Activated naive CD4-positive, alpha-beta T cell treated with anti-CD3 and anti-CD28 coated beads, Interleukin-2, amount 10 ng/mL, durations not matched to agents 7 days and 5 days (primary cell): ENCODE measurements at regions not wholly inside any gene's neighbourhood (a gene's known extent, or its start where the extent isn't known, plus 50 kb on each side); places are given as distances from the start of the nearest gene placed in this dataset.

Experiments
- CTCF ChIA-PET: fragments of 350-600 bp; sonication (Branson Sonifier 250); formaldehyde crosslinking; loops from one replicate; lab custom pipeline; 2021; ENCODE audit warnings: antibody characterized with exemption; lab: Charles Lee
- DNase-seq: peaks from one replicate; pipeline ENCODE4 v3.0.0-alpha.2; 2020
- H3K27ac Mint-ChIP-seq: one replicate; pipeline ENCODE4 v1.8.0; 2021; ENCODE audit warnings: mild to moderate bottlenecking, moderate library complexity, mixed read lengths
- H3K27me3 Mint-ChIP-seq: one replicate; pipeline ENCODE4 v1.8.0; 2021; ENCODE audit warnings: mild to moderate bottlenecking, mixed read lengths
- H3K36me3 Mint-ChIP-seq: one replicate; pipeline ENCODE4 v1.8.0; 2021; ENCODE audit warnings: mixed read lengths
- H3K4me1 Mint-ChIP-seq: one replicate; pipeline ENCODE4 v1.8.0; 2021; ENCODE audit warnings: mixed read lengths
- H3K4me3 Mint-ChIP-seq: one replicate; pipeline ENCODE4 v1.8.0; 2021; ENCODE audit warnings: mild to moderate bottlenecking, moderate library complexity, mixed read lengths
- H3K9me3 Mint-ChIP-seq: one replicate; pipeline ENCODE4 v1.8.0; 2021; ENCODE audit warnings: mixed read lengths

DNA sequence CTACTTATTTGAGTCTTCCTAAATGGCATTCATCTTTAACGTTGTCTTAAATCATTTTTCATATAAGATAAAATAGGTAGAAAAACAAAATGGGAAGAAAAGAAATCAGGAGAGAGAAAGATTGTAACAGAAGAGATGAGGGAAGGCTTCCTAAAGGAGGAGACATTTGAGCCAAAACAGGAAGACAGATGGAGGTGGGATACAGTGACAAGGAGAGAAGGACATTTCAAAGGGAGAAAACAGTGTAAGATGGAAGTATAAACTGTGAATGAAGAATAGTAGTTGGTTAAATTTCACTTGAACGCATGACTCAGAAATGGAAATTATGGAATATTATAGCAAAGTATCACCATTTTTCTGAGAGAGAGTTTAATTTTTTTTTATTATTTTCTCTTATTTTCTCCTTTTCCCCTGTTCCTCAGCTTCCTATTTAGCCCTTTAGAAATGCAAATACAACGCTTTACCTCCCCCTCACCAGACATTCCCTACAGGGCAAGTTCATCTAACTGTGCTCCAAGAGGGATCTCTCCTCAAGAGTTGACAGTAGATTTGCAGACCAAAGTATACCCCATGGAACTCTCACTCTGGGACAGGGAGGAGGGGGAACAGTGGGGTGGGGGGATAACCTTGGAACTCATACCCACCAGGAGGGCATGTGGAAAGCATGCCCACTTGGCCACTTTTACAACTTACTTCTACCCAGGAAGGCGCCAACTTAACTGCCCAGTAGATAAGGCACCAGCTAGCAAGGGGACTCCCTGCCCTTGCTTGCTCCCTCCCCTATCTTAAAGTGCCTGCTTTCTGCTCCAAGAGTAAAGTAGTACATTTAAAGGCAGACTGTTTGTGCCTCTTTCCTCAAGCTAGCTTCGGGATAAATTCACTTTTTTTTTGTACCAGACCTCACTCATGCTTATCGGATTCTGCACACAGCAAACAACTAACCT, 304.7 kb upstream of the POU5F2 start:
- Mint-ChIP-seq H3K36me3 (peaks cover 37% of the 10 kb centered on the region), H3K4me1 (no peaks in the 10 kb centered on the region), H3K27me3 (no peaks in the 10 kb centered on the region), H3K27ac (no peak overlapping the region), H3K4me3 (no peak overlapping the region), H3K9me3 (no peaks in the 10 kb centered on the region)
- DNase-seq = no peak
- CTCF ChIA-PET = no interaction called here

DNA sequence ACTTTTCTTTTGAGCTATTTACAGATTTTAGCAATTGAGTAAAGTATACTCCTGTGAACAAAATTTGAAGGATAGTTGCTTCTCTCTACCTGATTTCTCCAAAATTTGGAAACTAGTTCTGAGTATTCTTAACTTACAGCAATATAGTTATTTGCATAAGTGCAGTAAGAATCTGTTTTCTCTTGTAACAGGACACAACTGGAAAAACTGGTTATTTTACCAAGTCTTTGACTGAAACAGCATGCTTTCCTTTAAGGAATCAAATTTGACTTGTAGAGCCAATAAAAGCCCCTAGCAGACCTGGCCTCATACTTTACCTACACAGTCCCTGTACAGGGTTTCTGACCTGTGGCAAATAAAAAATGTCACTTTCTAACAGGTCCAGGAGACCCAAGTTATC, 301.9 kb upstream of the POU5F2 start:
- Mint-ChIP-seq H3K4me3 (no peak overlapping the region), H3K27ac (no peak overlapping the region)

DNA sequence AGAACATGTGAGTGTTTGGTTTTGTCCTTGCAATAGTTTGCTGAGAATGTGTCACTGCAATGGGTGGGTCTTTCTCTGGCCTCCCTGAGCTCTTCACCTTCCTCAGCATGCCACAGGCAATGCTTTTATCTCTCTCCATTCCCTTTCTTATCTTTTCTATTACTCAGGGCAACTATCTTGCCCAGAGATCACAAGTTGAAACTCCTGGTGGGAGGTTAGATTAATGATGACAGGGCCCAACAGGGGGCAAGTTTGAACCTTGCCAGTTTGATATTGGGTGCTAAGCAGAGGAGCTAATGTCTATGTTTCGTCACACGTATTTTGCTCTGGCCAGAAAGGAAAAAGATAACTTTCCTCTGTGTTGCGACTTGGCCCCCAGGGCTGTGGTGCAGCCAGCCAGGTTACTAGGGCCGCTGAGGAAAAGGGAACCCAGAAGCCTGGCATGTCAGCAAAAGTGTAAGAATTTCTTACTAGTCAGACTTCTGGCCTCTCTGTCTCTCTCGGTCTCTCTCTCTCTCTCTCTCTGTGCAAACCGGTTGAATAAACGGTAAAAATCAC, 299.3 kb upstream of the POU5F2 start:
- no peak for DNase-seq
- CTCF ChIA-PET = no interaction called here
- H3K27me3 Mint-ChIP-seq = no peaks in the 10 kb centered on the region
- H3K27ac Mint-ChIP-seq = no peak overlapping the region
- no peak overlapping the region for H3K4me3 Mint-ChIP-seq
- H3K9me3 Mint-ChIP-seq = no peaks in the 10 kb centered on the region
- peaks cover 26% of the 10 kb centered on the region for H3K36me3 Mint-ChIP-seq
- no peaks in the 10 kb centered on the region for H3K4me1 Mint-ChIP-seq

More for the DNA sequence above, 301.9 kb upstream of the POU5F2 start:
- CTCF ChIA-PET = no interaction called here
- Mint-ChIP-seq H3K4me1 (no peaks in the 10 kb centered on the region), H3K27me3 (no peaks in the 10 kb centered on the region), H3K9me3 (no peaks in the 10 kb centered on the region), H3K36me3 (peaks cover 32% of the 10 kb centered on the region)
- no peak for DNase-seq

DNA sequence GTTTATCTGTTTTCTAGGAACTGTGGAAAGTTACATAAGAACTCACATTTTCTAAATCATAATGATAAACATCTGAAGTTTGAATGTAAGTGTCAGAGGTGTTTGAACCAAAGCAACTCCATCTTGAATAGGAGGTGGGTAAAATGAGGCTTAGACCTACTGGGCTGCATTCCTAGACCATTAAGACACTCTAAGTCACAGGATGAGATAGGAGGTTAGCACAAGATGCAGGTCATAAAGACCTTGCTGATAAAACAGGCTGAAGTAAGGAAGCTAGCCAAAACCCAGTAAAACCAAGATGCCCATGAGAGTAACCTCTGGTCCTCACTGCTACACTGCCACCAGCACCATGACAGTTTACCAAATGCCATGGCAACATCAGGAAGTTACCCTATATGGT, 297.7 kb upstream of the POU5F2 start:
- CTCF ChIA-PET = no interaction called here
- H3K27me3 Mint-ChIP-seq = no peaks in the 10 kb centered on the region
- H3K4me1 Mint-ChIP-seq = no peaks in the 10 kb centered on the region
- no peak overlapping the region for H3K4me3 Mint-ChIP-seq
- peaks cover 21% of the 10 kb centered on the region for H3K36me3 Mint-ChIP-seq
- no peaks in the 10 kb centered on the region for H3K9me3 Mint-ChIP-seq
- no peak overlapping the region for H3K27ac Mint-ChIP-seq
- DNase-seq = no peak

DNA sequence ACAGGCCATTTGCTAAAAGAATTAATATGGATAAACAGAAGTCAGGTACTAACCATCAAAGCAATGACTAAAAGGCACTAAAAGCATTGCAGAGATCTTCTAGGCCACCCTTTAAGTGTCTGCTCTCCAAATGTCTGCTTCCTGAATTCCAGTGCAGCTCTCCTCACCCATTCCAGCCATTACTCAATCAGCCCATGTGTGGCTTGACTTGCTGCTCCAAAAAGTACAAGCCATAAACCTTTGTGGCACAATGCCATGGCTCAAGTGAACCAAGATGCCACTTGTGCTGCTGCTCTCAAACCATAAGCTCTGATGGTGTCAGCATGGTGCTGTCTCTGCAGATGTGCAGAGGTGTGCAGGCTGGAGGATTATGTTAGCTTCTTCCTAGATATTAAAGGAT, 290.2 kb upstream of the POU5F2 start:
- H3K4me1 Mint-ChIP-seq = no peaks in the 10 kb centered on the region
- H3K27me3 Mint-ChIP-seq = no peaks in the 10 kb centered on the region
- CTCF ChIA-PET = no interaction called here
- no peak overlapping the region for H3K4me3 Mint-ChIP-seq
- H3K36me3 Mint-ChIP-seq = peaks cover 22% of the 10 kb centered on the region
- no peak for DNase-seq
- no peak overlapping the region for H3K27ac Mint-ChIP-seq
- no peaks in the 10 kb centered on the region for H3K9me3 Mint-ChIP-seq

DNA sequence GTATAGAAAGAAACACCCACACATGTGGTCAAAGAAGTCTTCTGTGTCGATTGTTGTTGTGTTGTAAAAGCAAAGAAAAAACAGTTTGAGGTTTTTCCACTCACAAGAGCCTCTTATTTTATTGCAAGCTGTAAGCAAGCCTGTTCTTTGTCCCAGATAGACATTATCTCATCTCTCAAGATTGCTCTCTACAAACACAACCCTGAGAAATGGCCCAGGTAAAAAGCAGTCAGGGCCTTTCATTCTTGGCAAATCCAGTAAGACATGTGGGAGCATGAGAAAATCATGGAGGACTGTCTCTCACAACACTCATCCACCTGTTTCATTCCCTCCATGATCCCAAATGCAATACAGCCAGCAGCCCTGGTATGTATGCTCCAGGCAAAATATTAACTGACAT, 286.6 kb upstream of the POU5F2 start:
- no peak overlapping the region for H3K4me3 Mint-ChIP-seq
- DNase-seq = no peak
- H3K4me1 Mint-ChIP-seq = no peaks in the 10 kb centered on the region
- H3K27me3 Mint-ChIP-seq = no peaks in the 10 kb centered on the region
- no peaks in the 10 kb centered on the region for H3K9me3 Mint-ChIP-seq
- CTCF ChIA-PET = no interaction called here
- H3K27ac Mint-ChIP-seq = no peak overlapping the region
- H3K36me3 Mint-ChIP-seq = peaks cover 19% of the 10 kb centered on the region

DNA sequence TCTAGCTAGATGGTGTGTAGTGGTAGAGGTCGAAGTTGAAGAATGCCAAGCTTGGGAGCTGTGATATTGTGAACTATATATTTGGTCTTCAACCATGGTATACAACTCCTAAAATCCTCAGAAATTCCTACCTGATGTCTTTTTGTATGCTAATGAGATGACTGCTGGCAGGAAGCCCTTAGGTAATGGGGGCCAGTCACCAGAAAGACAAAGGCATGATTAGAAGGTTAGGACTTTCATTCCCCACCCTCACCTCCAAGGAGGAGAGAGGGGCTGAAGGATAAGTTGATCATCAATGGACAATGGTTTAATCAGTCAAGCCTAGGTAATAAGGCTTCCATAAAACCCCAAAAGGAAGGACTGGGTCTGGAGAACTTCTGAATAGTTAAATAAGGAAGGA, 285.7 kb upstream of the POU5F2 start:
- no peak overlapping the region for H3K27ac Mint-ChIP-seq
- no peaks in the 10 kb centered on the region for H3K9me3 Mint-ChIP-seq
- H3K36me3 Mint-ChIP-seq = peaks cover 15% of the 10 kb centered on the region
- CTCF ChIA-PET = no interaction called here
- H3K4me1 Mint-ChIP-seq = no peaks in the 10 kb centered on the region
- no peak for DNase-seq
- no peak overlapping the region for H3K4me3 Mint-ChIP-seq
- no peaks in the 10 kb centered on the region for H3K27me3 Mint-ChIP-seq

DNA sequence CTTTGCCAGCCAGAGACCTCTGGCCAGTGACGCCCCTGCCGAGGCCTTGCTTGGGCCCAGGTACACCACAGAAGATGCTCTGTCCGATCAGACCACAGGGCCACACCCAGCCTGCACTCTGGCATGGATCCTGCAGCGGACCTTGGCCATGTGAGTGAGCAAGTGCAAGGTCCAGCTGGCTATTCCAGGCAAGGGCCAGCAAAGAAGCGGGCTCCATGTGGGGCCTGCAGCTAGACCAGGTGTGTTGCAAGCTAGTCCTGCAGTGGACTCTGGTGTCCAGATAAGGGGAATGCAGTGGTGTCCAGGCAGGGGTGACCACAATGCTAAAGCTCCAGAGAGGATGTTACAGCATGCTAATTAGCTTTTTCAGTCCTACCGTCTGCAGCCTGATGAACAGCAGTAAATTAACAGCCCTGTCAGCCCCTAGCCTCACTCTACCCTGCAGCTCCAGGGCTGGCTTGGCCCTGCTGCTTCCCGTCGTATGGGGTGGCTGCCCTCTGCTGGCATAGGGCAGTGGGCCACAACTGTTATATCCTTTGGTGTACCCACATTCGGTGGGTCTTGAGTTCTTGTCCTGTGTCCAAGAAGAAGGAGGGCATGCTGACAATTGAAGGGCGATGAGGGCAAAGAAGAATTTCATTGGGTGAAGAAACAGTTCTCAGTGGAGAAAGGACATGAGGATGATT, 284.5 kb upstream of the POU5F2 start:
- Mint-ChIP-seq H3K9me3 (no peaks in the 10 kb centered on the region), H3K27ac (no peak overlapping the region), H3K4me1 (no peaks in the 10 kb centered on the region), H3K4me3 (no peak overlapping the region), H3K27me3 (no peaks in the 10 kb centered on the region), H3K36me3 (peaks cover 19% of the 10 kb centered on the region)
- DNase-seq = no peak
- CTCF ChIA-PET = no interaction called here

DNA sequence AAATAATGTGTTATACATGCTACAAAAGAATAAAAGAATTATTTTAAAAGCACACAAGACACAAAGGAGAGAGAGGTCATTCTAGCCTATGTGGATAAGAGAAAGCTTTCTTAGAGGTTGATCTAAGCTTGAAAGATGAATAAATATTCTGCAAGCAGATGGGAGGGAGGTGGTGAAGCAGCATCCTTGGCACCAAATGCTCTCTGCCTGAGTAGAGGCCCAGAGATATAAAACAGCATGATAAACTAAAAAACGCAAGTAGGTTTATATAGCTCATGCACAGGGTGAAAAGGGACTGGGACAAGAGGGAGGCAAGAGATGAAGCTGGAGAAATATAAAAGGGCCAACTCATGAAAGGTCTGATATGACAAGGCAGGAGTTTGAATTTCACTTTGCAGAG, 283.2 kb upstream of the POU5F2 start:
- Mint-ChIP-seq H3K4me3 (no peak overlapping the region), H3K27ac (no peak overlapping the region), H3K4me1 (no peaks in the 10 kb centered on the region), H3K9me3 (peaks cover 3% of the 10 kb centered on the region), H3K27me3 (no peaks in the 10 kb centered on the region), H3K36me3 (peaks cover 26% of the 10 kb centered on the region)
- CTCF ChIA-PET = no interaction called here
- no peak for DNase-seq

DNA sequence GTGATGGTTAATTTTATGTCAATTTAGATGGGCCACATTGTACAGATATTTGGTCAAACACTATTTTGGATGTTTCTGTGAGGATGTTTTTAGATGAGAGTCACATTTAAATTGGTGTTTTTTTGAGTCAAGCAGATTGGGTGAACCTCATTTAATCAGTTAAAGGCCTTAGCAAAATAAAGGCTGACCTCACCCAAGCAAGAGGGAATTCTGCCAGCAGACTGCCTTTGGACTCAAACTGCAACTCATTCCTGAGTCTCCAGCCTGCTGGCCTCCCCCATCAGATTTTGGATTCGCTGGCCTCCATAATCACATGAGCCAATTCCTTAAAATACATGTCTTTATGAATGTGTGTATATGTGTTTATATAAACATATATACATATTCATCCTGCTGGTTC, 282.7 kb upstream of the POU5F2 start:
- Mint-ChIP-seq H3K36me3 (peaks cover 25% of the 10 kb centered on the region), H3K27me3 (no peaks in the 10 kb centered on the region), H3K4me1 (no peaks in the 10 kb centered on the region), H3K27ac (no peak overlapping the region), H3K9me3 (peaks cover 6% of the 10 kb centered on the region), H3K4me3 (no peak overlapping the region)
- CTCF ChIA-PET = no interaction called here
- DNase-seq = no peak

DNA sequence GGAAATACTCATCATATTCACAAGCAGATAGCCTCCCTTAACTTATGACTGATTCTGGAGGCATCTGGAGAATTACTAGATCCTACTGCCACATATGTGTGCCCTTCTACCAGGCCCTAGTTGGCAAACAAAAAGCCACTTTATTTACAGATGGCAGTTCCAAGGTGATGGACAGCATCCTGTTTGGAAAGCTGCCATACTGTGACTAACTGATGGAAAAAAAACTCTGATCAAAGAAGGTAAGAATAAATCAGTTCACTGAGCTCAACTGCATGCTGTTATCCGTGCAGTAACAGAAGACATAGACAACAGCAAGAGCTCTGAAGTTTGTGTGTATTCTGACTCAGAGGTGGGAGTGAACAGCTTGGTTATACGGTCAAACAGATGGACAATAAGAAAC, 279.8 kb upstream of the POU5F2 start:
- H3K27ac Mint-ChIP-seq = no peak overlapping the region
- H3K36me3 Mint-ChIP-seq = peaks cover 42% of the 10 kb centered on the region
- H3K27me3 Mint-ChIP-seq = no peaks in the 10 kb centered on the region
- peaks cover 21% of the 10 kb centered on the region for H3K9me3 Mint-ChIP-seq
- CTCF ChIA-PET = no interaction called here
- DNase-seq = no peak
- no peaks in the 10 kb centered on the region for H3K4me1 Mint-ChIP-seq
- H3K4me3 Mint-ChIP-seq = no peak overlapping the region

DNA sequence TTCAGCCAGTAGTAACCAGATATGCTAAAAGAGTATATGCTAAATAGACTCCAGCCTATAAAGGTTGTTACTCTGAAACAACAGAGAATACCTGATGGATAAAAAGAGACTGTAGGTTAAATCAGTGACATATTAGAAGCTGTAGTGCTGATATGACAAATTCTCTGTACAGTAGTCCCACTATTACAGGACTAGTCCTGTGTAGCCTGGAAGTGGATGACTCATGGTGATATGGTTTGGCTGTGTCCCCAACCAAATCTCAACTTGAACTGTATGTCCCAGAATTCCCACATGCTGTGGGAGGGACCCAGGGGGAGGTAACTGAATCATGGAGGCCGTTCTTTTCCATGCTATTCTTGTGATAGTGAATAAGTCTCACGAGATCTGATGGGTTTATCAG, 276.2 kb upstream of the POU5F2 start:
- peaks cover 42% of the 10 kb centered on the region for H3K9me3 Mint-ChIP-seq
- H3K27ac Mint-ChIP-seq = no peak overlapping the region

DNA sequence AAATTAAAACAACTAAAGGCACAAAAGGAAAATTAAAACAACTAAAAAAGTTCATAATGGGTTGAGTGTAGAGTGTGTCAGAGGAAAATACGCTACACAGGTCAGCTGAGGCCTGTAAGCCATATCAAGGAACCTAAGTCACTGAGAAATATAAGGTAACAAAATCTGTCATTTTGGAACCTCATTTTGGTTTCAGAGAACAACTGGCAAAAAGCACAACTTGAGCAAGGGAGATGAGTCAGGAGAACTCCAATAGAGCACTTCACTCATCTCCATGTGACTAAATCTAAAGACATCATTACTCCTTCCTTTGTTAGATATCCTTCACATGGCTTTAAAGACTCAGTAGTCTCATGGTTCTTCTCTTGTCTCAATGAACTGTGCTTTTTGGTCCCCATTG, 269.4 kb upstream of the POU5F2 start:
- no peak overlapping the region for H3K27ac Mint-ChIP-seq
- DNase-seq = no peak
- H3K4me3 Mint-ChIP-seq = no peak overlapping the region
- H3K4me1 Mint-ChIP-seq = no peaks in the 10 kb centered on the region
- peaks cover 33% of the 10 kb centered on the region for H3K36me3 Mint-ChIP-seq
- peaks cover 21% of the 10 kb centered on the region for H3K9me3 Mint-ChIP-seq
- no peaks in the 10 kb centered on the region for H3K27me3 Mint-ChIP-seq
- CTCF ChIA-PET = no interaction called here

More for the DNA sequence above, 276.2 kb upstream of the POU5F2 start:
- CTCF ChIA-PET = no interaction called here
- H3K27me3 Mint-ChIP-seq = no peaks in the 10 kb centered on the region
- DNase-seq = no peak
- no peak overlapping the region for H3K4me3 Mint-ChIP-seq
- H3K4me1 Mint-ChIP-seq = no peaks in the 10 kb centered on the region
- peaks cover 55% of the 10 kb centered on the region for H3K36me3 Mint-ChIP-seq

DNA sequence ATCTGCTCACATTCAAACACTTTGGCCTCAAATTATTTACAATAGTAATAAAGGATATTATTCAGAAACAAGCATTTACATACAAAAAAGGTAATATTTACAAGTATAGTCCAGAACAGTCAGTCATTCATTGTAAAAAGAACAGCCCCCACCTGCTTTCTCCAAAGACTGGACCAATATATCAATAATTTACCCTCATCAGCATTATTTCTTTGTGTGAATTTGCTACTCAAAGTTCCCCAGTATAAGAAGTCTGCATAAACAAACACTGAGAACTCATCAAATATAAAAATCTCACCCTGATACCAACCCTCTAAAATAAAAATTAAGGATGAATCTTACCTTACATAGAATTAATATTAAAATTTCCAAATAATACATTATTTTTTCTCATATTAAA, 267.8 kb upstream of the POU5F2 start:
- DNase-seq = no peak
- CTCF ChIA-PET = no interaction called here
- Mint-ChIP-seq H3K4me3 (no peak overlapping the region), H3K36me3 (peaks cover 23% of the 10 kb centered on the region), H3K27ac (no peak overlapping the region), H3K9me3 (peaks cover 6% of the 10 kb centered on the region), H3K4me1 (no peaks in the 10 kb centered on the region), H3K27me3 (no peaks in the 10 kb centered on the region)
